ENCODE measurements at regions not wholly inside any gene's neighbourhood (a gene's known extent, or its start where the extent isn't known, plus 50 kb on each side); places are given as distances from the start of the nearest gene placed in this dataset.
A peak's percentile ranks its signal among the peaks of the same experiment; 100 is the strongest.

DNA sequence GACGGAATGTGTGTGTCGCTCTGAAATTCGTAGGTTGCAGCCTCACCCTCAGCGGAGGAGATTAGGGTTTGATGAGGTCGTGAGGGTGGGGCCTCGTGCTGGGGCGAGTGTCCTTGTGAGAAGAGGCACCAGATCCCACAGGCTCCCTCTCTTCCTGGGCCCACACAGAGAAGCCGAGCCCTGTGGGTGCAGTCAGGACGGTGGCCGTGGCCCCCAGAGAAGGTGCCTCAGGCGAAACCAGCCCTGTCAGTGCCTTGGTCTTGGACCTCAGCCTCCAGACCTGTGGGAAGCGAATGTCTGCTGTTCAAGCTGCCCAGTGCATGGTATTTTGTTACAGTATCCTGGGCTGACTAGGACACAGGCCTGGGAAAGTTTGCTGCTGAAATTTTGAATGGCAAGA lies 108.0 kb upstream of the ALKAL2 start (continued):
- TF ChIP-seq ELF1 (IDR thresholded peaks at IDR 0.05; ENCODE audit: borderline replicate concordance, low read depth) (no peak), TCF7L2 (IDR thresholded peaks at IDR 0.05; ENCODE audit: borderline replicate concordance, extremely low read depth, insufficient read depth, insufficient read length) (no peak)
- TF ChIP-seq, protein P1, sequence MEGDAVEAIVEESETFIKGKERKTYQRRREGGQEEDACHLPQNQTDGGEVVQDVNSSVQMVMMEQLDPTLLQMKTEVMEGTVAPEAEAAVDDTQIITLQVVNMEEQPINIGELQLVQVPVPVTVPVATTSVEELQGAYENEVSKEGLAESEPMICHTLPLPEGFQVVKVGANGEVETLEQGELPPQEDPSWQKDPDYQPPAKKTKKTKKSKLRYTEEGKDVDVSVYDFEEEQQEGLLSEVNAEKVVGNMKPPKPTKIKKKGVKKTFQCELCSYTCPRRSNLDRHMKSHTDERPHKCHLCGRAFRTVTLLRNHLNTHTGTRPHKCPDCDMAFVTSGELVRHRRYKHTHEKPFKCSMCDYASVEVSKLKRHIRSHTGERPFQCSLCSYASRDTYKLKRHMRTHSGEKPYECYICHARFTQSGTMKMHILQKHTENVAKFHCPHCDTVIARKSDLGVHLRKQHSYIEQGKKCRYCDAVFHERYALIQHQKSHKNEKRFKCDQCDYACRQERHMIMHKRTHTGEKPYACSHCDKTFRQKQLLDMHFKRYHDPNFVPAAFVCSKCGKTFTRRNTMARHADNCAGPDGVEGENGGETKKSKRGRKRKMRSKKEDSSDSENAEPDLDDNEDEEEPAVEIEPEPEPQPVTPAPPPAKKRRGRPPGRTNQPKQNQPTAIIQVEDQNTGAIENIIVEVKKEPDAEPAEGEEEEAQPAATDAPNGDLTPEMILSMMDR (IDR thresholded peaks at IDR 0.05 in 2 of 3, conservative IDR thresholded peaks at IDR 0.05 in 1 of 3; ENCODE audit: borderline replicate concordance in 1 of 3, insufficient read depth in 1 of 3, low read depth in 2 of 3, low read length in 2 of 3) = no peak

DNA sequence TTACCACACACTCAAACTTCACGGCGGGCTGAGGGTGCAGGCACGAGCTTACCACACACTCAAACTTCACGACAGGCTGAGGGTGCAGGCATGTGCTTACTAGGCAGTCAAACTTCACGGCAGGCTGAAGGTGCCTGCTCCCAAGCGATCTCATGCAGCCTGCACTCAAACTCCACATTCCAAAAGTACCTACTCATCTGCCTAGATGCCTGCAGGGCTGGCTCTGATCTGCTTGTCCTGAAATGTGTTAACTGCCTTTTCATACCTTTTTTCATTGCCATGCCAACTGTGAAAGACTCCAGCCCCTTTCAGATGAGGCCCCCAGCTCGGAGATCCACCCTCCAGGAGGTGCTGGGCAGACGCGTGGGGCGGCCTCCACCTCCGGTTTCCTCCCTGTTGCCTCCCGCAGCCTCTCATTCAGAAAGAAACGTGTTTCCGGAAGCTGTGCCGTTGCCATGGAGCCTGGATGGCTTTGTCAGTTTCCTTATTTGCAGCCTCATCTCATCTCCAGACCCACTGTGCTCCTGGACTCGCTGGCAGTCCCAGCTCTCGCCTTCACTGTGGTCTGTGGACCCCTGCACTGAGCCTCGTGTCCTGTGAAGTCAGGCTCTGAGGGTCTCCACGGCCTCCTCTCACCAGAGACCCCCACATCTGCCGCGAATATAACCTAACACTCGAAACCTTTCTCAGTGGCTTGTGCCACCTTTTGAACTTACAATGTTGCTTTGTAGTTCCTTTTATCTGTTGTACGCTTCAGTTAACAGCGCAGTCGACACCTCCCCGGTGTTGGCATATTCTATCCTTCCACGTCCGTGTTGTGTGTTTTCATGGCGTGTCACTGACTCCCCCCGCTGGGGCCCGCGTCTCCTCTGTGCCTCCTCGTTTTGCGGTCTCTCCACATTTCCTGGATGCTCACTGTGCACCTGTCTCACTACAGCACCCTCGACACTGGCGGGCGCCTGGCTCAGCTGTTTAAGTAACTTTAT lies 106.1 kb upstream of the ALKAL2 start:
- DNase-seq (ENCODE audit: low read depth, low spot score) = no peak
- H3K4me3 ChIP-seq (replicated peaks in 1 of 2; ENCODE audit: low read depth in 1 of 2, low read length in 2 of 2) = no peak overlapping the region

More for the DNA sequence above, 106.1 kb upstream of the ALKAL2 start:
- no peaks in the 10 kb centered on the region for H4K20me1 ChIP-seq (ENCODE audit: insufficient read depth)
- no peak overlapping the region for H3K27ac ChIP-seq (ENCODE audit: low read depth, low read length)
- CTCF ChIA-PET = no interaction called here
- no peak overlapping the region for H2AFZ ChIP-seq (ENCODE audit: low read depth, low read length, poor library complexity, severe bottlenecking)
- peak; percentile 69 for ATAC-seq
- POLR2A ChIA-PET = no interaction called here
- TF ChIP-seq YY1 (IDR thresholded peaks at IDR 0.05; ENCODE audit: extremely low read depth, insufficient replicate concordance, low read depth, low read length) (no peak), EGR1 (IDR thresholded peaks at IDR 0.05; ENCODE audit: low read depth) (no peak)
- TF ChIP-seq, protein P2, sequence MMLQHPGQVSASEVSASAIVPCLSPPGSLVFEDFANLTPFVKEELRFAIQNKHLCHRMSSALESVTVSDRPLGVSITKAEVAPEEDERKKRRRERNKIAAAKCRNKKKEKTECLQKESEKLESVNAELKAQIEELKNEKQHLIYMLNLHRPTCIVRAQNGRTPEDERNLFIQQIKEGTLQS (IDR thresholded peaks at IDR 0.05) = no peak
- H3K9me3 ChIP-seq (ENCODE audit: control insufficient read depth in 1 of 2, insufficient read depth in 1 of 2, low read depth in 1 of 2, low read length in 2 of 2) = no peaks in the 10 kb centered on the region
- no peaks in the 10 kb centered on the region for H3K9me2 ChIP-seq (ENCODE audit: insufficient read depth)
- H3K79me2 ChIP-seq (ENCODE audit: insufficient read depth, low read length) = no peaks in the 10 kb centered on the region
- H3K4me1 ChIP-seq (ENCODE audit: control insufficient read depth in 1 of 2, insufficient read depth in 2 of 2, low read length in 2 of 2) = peaks cover 0 to 7% of the 10 kb centered on the region in 2 experiments; a peak in 2 of 4 replicates
- H3K9ac ChIP-seq (ENCODE audit: low read length) = no peak overlapping the region
- H3K27me3 ChIP-seq (ENCODE audit: insufficient read depth, low read length) = no peaks in the 10 kb centered on the region
- no peaks in the 10 kb centered on the region for H3K36me3 ChIP-seq (ENCODE audit: control insufficient read depth in 1 of 2, insufficient read depth in 2 of 2, low read length in 2 of 2)
- H3K4me2 ChIP-seq (ENCODE audit: low read length) = peak overlapping the region; percentile 58
- intact Hi-C loops (cut with micrococcal nuclease) = no loop called here
- no TSS peak for BruUV-seq (replicated peaks)
- RAD21 ChIA-PET (ENCODE audit: low non-redundant PET in 1 of 2, low total read pairs in 2 of 2, uncharacterized antibody in 2 of 2, unreplicated experiment in 2 of 2) = no interaction called here

All from HCT116 (cell line).